Activated B cell treated with CpG ODN at 0.5 μM for 24 hours (primary cell): ENCODE measurements at regions not wholly inside any gene's neighbourhood (a gene's known extent, or its start where the extent isn't known, plus 50 kb on each side); places are given as distances from the start of the nearest gene placed in this dataset.
"Not testable (repeated sequence)": the region's sequence is repeated elsewhere in the genome, so short reads cannot be mapped to it uniquely, and the experiment has no call there.

Experiments used
- ATAC-seq: fragments of 200-7000 bp; cut with Tn5 transposase; one replicate; pipeline ENCODE4 v1.10.0; 2021; ENCODE audit warnings: low read depth, mild to moderate bottlenecking, moderate library complexity
- CTCF ChIA-PET: fragments of 350-600 bp; sonication (Branson Sonifier 250); formaldehyde crosslinking; loops from one replicate; lab custom pipeline; 2021; ENCODE audit warnings: antibody characterized with exemption; lab: Charles Lee
- POLR2A ChIA-PET: fragments of 350-600 bp; sonication (Branson Sonifier 250); formaldehyde crosslinking; loops from one replicate; lab custom pipeline; 2021; ENCODE audit warnings: antibody characterized with exemption; lab: Charles Lee
- DNase-seq: peaks from one replicate; pipeline ENCODE4 v3.0.0; 2022
- H3K27ac Mint-ChIP-seq: one replicate; pipeline ENCODE4 v1.8.0; 2020; ENCODE audit warnings: mixed read lengths
- H3K27me3 Mint-ChIP-seq: one replicate; pipeline ENCODE4 v1.8.0; 2021; ENCODE audit warnings: mixed read lengths
- H3K36me3 Mint-ChIP-seq: one replicate; pipeline ENCODE4 v1.8.0; 2021; ENCODE audit warnings: low read depth, mixed read lengths
- H3K4me1 Mint-ChIP-seq: one replicate; pipeline ENCODE4 v1.8.0; 2021; ENCODE audit warnings: mixed read lengths
- H3K4me3 Mint-ChIP-seq: one replicate; pipeline ENCODE4 v1.8.0; 2020; ENCODE audit warnings: mild to moderate bottlenecking, mixed read lengths
- H3K9me3 Mint-ChIP-seq: one replicate; pipeline ENCODE4 v1.8.0; 2020; ENCODE audit warnings: mixed read lengths
- intact Hi-C: fragments of 100-400 bp; cut with micrococcal nuclease; formaldehyde crosslinking; loops from one replicate; pipeline ENCODE4 v1.15.1; 2024
- TF ChIP-seq, protein P1 (sequence below): fragments of 200-600 bp; IDR thresholded peaks from one replicate; pipeline ENCODE4 v1.8.0; 2022; ENCODE audit warnings: antibody characterized with exemption, mild to moderate bottlenecking

DNA sequence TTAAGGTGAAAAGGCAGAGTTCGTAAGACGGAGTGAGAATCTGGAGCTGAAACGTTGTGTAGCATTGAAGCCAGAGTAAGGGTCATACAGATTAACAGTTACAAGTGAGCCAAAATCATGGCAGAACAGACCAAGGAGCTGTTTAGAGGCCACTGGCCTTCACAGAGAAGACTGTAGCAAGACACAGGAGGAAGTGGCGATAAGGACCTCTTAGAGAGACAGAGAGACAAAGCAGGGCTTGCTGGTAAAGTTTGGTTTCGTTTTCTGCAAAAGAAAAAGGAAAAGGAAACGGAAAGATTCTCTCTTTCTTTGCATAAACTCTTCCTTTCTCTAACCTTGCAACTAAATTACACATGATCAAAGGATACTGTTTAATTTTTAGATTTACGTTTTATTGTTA, 83.0 kb downstream of the AASDHPPT start:
- Mint-ChIP-seq H3K27me3 (no peaks in the 10 kb centered on the region), H3K27ac (no peak overlapping the region), H3K36me3 (no peaks in the 10 kb centered on the region), H3K9me3 (no peaks in the 10 kb centered on the region), H3K4me1 (no peaks in the 10 kb centered on the region), H3K4me3 (no peak overlapping the region)
- ChIA-PET CTCF (no interaction called here), POLR2A (no interaction called here)
- TF ChIP-seq, protein P1, sequence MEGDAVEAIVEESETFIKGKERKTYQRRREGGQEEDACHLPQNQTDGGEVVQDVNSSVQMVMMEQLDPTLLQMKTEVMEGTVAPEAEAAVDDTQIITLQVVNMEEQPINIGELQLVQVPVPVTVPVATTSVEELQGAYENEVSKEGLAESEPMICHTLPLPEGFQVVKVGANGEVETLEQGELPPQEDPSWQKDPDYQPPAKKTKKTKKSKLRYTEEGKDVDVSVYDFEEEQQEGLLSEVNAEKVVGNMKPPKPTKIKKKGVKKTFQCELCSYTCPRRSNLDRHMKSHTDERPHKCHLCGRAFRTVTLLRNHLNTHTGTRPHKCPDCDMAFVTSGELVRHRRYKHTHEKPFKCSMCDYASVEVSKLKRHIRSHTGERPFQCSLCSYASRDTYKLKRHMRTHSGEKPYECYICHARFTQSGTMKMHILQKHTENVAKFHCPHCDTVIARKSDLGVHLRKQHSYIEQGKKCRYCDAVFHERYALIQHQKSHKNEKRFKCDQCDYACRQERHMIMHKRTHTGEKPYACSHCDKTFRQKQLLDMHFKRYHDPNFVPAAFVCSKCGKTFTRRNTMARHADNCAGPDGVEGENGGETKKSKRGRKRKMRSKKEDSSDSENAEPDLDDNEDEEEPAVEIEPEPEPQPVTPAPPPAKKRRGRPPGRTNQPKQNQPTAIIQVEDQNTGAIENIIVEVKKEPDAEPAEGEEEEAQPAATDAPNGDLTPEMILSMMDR: no peak
- intact Hi-C loops: no loop called here
- DNase-seq (no peak), ATAC-seq (no peak)

DNA sequence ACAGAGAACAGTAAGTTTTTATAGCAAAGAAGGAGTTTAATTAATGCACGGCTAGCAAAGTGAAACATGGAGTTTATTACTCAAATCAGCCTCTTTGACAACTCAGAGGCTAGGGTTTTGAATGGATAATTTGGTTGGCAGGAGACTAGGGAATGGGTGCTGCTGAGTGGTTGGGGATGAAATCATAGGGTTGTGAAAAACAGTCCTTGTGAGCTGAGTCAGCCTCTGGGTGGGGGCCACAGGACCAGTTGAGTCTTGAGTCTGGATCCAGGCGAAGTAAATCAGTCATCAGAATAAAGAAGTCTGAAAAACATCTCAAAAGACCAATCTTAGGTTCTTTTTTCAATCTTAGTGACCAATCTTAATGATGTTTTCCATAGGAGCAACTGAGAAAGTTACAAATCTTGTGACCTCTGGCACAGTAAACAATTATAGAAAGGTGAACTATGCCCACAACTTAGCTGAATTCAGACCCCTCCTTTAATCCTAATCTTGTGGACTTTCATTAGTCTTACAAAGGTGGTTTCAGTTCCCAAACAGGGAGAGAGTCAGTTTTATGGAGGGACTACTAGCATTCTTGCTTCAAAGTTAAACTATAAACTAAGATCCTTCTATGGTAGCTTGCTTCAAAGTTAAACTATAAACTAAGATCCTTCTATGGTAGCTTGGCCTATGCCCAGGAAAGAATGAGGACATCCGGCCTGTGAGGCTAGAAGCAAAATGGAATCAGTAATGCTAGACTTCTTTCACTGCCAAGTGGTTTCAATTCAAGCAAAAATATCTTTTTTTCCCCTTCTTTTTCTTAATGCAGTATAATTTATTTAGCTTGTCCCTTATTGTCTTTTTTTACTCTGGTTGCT, 84.5 kb downstream of the AASDHPPT start:
- Mint-ChIP-seq H3K9me3 (peaks cover 11% of the 10 kb centered on the region), H3K36me3 (no peaks in the 10 kb centered on the region), H3K4me1 (no peaks in the 10 kb centered on the region), H3K4me3 (no peak overlapping the region), H3K27ac (no peak overlapping the region), H3K27me3 (no peaks in the 10 kb centered on the region)
- DNase-seq (no peak), ATAC-seq (no peak)
- intact Hi-C loops: no loop called here
- ChIA-PET POLR2A (no interaction called here), CTCF (no interaction called here)
- TF ChIP-seq, protein P1: no peak

DNA sequence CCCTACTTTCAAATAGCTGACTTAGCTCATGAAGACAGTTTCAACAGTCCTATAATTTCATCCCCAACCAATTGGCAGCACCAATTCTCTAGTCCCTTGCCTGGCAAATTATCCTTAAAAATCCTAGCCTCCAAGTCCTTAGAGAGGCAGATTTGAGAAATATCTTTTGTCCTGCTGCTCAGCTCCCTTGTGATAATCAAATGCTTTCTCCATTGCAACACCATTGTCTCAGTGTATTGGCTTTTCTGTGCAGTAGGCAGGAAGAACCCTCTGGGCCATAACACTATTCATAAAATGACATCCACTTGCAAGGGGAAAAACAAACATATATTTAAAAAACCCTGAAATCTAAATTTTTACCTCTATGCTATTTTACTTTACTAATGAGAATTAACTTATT, 89.6 kb downstream of the AASDHPPT start:
- no peak for ATAC-seq
- POLR2A ChIA-PET: no interaction called here
- Mint-ChIP-seq H3K9me3 (peaks cover 15% of the 10 kb centered on the region), H3K4me3 (no peak overlapping the region), H3K36me3 (no peaks in the 10 kb centered on the region), H3K4me1 (no peaks in the 10 kb centered on the region), H3K27me3 (no peaks in the 10 kb centered on the region), H3K27ac (no peak overlapping the region)
- CTCF ChIA-PET: no interaction called here
- intact Hi-C loops: no loop called here
- DNase-seq: no peak
- TF ChIP-seq, protein P1: no peak

DNA sequence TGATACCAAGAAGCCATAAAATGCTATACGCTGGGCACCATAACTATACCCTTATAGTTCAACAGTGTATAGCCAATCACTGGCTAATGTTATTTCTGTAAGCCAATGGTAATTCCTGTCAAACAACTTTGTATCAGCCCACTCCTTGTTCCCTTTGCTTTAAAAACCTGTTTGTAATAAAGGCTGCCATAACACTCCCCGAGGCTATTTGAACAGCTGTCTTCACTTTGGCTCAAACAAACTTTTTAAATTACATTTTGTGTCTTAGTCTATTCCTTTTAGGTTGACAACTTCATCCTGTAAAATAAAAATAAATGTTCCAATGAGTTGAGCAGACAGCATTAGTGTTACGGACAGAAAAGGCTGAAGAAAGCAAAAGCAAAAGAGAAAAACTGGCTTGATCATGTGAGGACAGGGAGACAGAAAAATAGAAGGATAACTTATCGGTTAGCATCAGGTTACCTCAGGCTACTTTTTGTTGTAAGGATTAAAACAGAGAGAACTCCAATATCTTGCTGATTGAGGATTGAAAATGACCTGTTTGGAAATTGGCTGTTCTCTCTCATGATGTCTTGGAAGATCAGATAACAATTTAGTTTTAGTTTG, 95.0 kb downstream of the AASDHPPT start:
- POLR2A ChIA-PET: no interaction called here
- CTCF ChIA-PET: no interaction called here
- H3K9me3 Mint-ChIP-seq: peaks cover 2% of the 10 kb centered on the region
- TF ChIP-seq, protein P1: no peak
- H3K4me1 Mint-ChIP-seq: no peaks in the 10 kb centered on the region
- no peaks in the 10 kb centered on the region for H3K27me3 Mint-ChIP-seq
- DNase-seq (no peak), ATAC-seq (no peak)
- no peak overlapping the region for H3K27ac Mint-ChIP-seq
- H3K36me3 Mint-ChIP-seq: no peaks in the 10 kb centered on the region
- H3K4me3 Mint-ChIP-seq: no peak overlapping the region
- intact Hi-C loops: no loop called here

DNA sequence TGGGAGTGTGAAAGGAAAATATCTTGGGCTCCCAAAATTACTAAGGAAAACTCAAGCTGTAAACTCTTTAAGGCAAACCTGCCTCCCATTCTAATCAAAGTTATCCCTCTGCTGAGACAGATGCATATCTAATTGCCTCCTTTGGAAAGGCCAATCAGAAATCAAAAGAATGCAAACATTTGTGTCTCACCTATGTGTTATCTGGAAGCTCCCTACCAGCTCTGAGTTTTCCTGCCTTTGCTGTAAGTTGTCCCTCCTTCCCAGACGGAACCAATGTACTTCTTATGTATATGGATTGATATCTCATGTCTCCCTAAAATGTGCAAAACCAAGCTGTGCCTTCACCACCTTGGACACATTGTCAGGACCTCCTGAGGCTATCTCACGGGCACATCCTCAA, 95.8 kb downstream of the AASDHPPT start:
- no peaks in the 10 kb centered on the region for H3K9me3 Mint-ChIP-seq
- ATAC-seq (no peak), DNase-seq (no peak)
- ChIA-PET CTCF (no interaction called here), POLR2A (no interaction called here)
- TF ChIP-seq, protein P1: no peak
- no peaks in the 10 kb centered on the region for H3K27me3 Mint-ChIP-seq
- no peaks in the 10 kb centered on the region for H3K36me3 Mint-ChIP-seq
- H3K27ac Mint-ChIP-seq: no peak overlapping the region
- no peaks in the 10 kb centered on the region for H3K4me1 Mint-ChIP-seq
- intact Hi-C loops: no loop called here
- no peak overlapping the region for H3K4me3 Mint-ChIP-seq

DNA sequence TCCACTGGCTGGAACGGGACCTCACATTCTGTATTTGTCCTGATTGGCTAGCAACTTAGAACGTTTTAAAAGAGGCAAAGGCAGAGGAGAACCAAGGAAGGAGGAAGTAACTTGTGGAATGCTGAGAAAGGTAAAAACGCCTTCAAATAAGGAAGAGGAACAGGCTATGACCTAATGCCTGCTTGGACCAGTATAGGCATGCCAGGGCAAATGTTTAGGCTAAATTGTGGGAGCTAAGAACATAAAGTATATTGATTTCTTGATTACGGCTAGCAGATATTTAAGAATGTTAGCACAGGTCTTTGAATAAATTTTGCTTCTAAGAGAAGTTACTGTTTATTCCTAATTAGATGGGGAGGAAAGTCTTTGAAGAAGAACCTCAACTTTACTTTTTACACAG, 96.5 kb downstream of the AASDHPPT start:
- H3K9me3 Mint-ChIP-seq, H3K27ac Mint-ChIP-seq, DNase-seq, CTCF ChIA-PET, POLR2A ChIA-PET, H3K36me3 Mint-ChIP-seq, ATAC-seq, H3K4me1 Mint-ChIP-seq, intact Hi-C loops, H3K27me3 Mint-ChIP-seq, H3K4me3 Mint-ChIP-seq: not testable (repeated sequence)
